Natural killer cell (primary cell): ENCODE measurements at regions not wholly inside any gene's neighbourhood (a gene's known extent, or its start where the extent isn't known, plus 50 kb on each side); places are given as distances from the start of the nearest gene placed in this dataset.

Experiments used
- ATAC-seq, 3 donors: fragments of 150-1000 bp in 2 of 3; fragments of 200-7000 bp in 1 of 3; cut with Tn5 transposase; 1 replicate in 1 of 3; 2 replicates in 2 of 3; pipeline ENCODE4 v1.10.0; 2021; ENCODE audit warnings: mild to moderate bottlenecking in 2 of 3, moderate library complexity in 2 of 3
- DNase-seq, 2 donors: peaks; one replicate each; pipeline versions ENCODE4 v3.0.0 to v3.0.0-alpha.2; 2013 to 2021; ENCODE audit warnings: mixed read lengths in 1 of 2
- H3K27ac ChIP-seq: one replicate; pipeline ENCODE4 v1.5.1; 2013; ENCODE audit warnings: mild to moderate bottlenecking, low read length
- H3K27me3 ChIP-seq: one replicate; pipeline ENCODE4 v1.6.1; 2013; ENCODE audit warnings: low read length; ENCODE audit not compliant: control insufficient read depth, insufficient read depth
- H3K36me3 ChIP-seq: one replicate; pipeline ENCODE4 v1.6.1; 2013; ENCODE audit warnings: low read length; ENCODE audit not compliant: control insufficient read depth, insufficient read depth
- H3K4me1 ChIP-seq: one replicate; pipeline ENCODE4 v1.6.1; 2013; ENCODE audit warnings: low read length; ENCODE audit not compliant: control insufficient read depth, insufficient read depth
- H3K4me3 ChIP-seq: one replicate; pipeline ENCODE4 v1.5.1; 2013; ENCODE audit warnings: low read length
- H3K9me3 ChIP-seq: one replicate; pipeline ENCODE4 v1.6.1; 2013; ENCODE audit warnings: low read length; ENCODE audit not compliant: control insufficient read depth, insufficient read depth
- H3K27ac Mint-ChIP-seq, 2 donors: one replicate each; pipeline ENCODE4 v1.8.0; 2022; ENCODE audit warnings: mild to moderate bottlenecking in 2 of 2, mixed read lengths in 2 of 2, moderate library complexity in 1 of 2
- H3K27me3 Mint-ChIP-seq, 2 donors: one replicate each; pipeline ENCODE4 v1.8.0; 2022; ENCODE audit warnings: low read depth in 2 of 2, mixed read lengths in 2 of 2
- H3K36me3 Mint-ChIP-seq: one replicate; pipeline ENCODE4 v1.8.0; 2022; ENCODE audit warnings: mixed read lengths
- H3K4me1 Mint-ChIP-seq, 2 donors: one replicate each; pipeline ENCODE4 v1.8.0; 2022; ENCODE audit warnings: mixed read lengths in 2 of 2
- H3K4me3 Mint-ChIP-seq: one replicate; pipeline ENCODE4 v1.8.0; 2022; ENCODE audit warnings: mild to moderate bottlenecking, moderate library complexity, mixed read lengths
- H3K9me3 Mint-ChIP-seq, 2 donors: one replicate each; pipeline ENCODE4 v1.8.0; 2022; ENCODE audit warnings: mixed read lengths in 2 of 2
- CTCF ChIP-seq: fragments of 200-600 bp; IDR thresholded peaks from one replicate; pipeline ENCODE4 v1.8.0; 2022; ENCODE audit warnings: antibody characterized with exemption
- WGBS: methylation state at CpG from one replicate; pipeline ENCODE4 v1.1.7; 2013; ENCODE audit warnings: missing lambda C conversion rate; ENCODE audit not compliant: insufficient coverage; 5-methylcytosine and 5-hydroxymethylcytosine counted together
- intact Hi-C: fragments of 100-400 bp; cut with micrococcal nuclease; formaldehyde crosslinking; loops from one replicate; pipeline ENCODE4 v1.14.2; 2022

GRCh38 chr2:64218137-64218802, 74.0 kb upstream of the PELI1 start:
- no peak for DNase-seq
- intact Hi-C loops = loop anchor here (10.0 kb wide), 1 partner anchor 107 kb away; no protein-coding TSS in a partner anchor
- Mint-ChIP-seq H3K36me3 (no peaks in the 10 kb centered on the region), H3K4me1 (peaks cover 10% of the 10 kb centered on the region in 2 donors), H3K4me3 (no peak overlapping the region), H3K27ac (no peak overlapping the region), H3K9me3 (no peaks in the 10 kb centered on the region), H3K27me3 (no peaks in the 10 kb centered on the region)
- Histone ChIP-seq H3K27ac (no peak overlapping the region), H3K9me3 (no peaks in the 10 kb centered on the region), H3K4me1 (no peaks in the 10 kb centered on the region), H3K36me3 (no peaks in the 10 kb centered on the region), H3K4me3 (no peak overlapping the region), H3K27me3 (no peaks in the 10 kb centered on the region)
- TF ChIP-seq CTCF = no peak
- WGBS = 74% methylated on average over 4 of the region's 4 CpGs
- ATAC-seq = no peak

- Histone ChIP-seq H3K27me3 (no peaks in the 10 kb centered on the region), H3K36me3 (no peaks in the 10 kb centered on the region), H3K4me1 (no peaks in the 10 kb centered on the region), H3K4me3 (no peak overlapping the region), H3K9me3 (no peaks in the 10 kb centered on the region), H3K27ac (no peak overlapping the region)
- H3K4me1 Mint-ChIP-seq = peaks cover 3 to 4% of the 10 kb centered on the region in 2 donors
- no peaks in the 10 kb centered on the region for H3K27me3 Mint-ChIP-seq
- no peak for DNase-seq
- no peaks in the 10 kb centered on the region for H3K36me3 Mint-ChIP-seq
- H3K27ac Mint-ChIP-seq = no peak overlapping the region
- no peak for ATAC-seq
- intact Hi-C loops = loop anchor here (10.0 kb wide), 1 partner anchor 106 kb away; no protein-coding TSS in a partner anchor
- no peak for TF ChIP-seq CTCF
- no peaks in the 10 kb centered on the region for H3K9me3 Mint-ChIP-seq
- WGBS = 74% methylated on average over 1 of the region's 2 CpGs
- H3K4me3 Mint-ChIP-seq = no peak overlapping the region
These were observed 74.9 kb upstream of the PELI1 start for GRCh38 chr2:64219149-64219548.

GRCh38 chr2:64220265-64220664, 76.0 kb upstream of the PELI1 start:
- no peaks in the 10 kb centered on the region for H3K36me3 Mint-ChIP-seq
- H3K27ac Mint-ChIP-seq = no peak overlapping the region
- H3K4me3 Mint-ChIP-seq = no peak overlapping the region
- WGBS = 57% methylated on average over 1 of the region's 1 CpG
- Histone ChIP-seq H3K4me3 (no peak overlapping the region), H3K27me3 (no peaks in the 10 kb centered on the region), H3K36me3 (no peaks in the 10 kb centered on the region), H3K27ac (no peak overlapping the region), H3K4me1 (no peaks in the 10 kb centered on the region), H3K9me3 (no peaks in the 10 kb centered on the region)
- H3K27me3 Mint-ChIP-seq = no peaks in the 10 kb centered on the region
- DNase-seq (no peak), ATAC-seq (no peak)
- TF ChIP-seq CTCF = no peak
- no peaks in the 10 kb centered on the region for H3K4me1 Mint-ChIP-seq
- intact Hi-C loops = no loop called here
- H3K9me3 Mint-ChIP-seq = no peaks in the 10 kb centered on the region
